K562 (cell line): ENCODE measurements at regions not wholly inside any gene's neighbourhood (a gene's known extent, or its start where the extent isn't known, plus 50 kb on each side); places are given as distances from the start of the nearest gene placed in this dataset.

Experiments
- ATAC-seq: fragments of 200-7000 bp; cut with Tn5 transposase; 3 replicates; pipeline ENCODE4 v1.9.1; 2020; ENCODE audit warnings: moderate library complexity
- BruUV-seq: library from RNA; stranded (reverse); fragments of 400-500 nt; replicated peaks from 2 replicates; lab custom pipeline; 2021; lab: Mats Ljungman, UMichigan
- CTCF ChIA-PET: fragments of 300-600 bp; formaldehyde crosslinking; extraction: SDS; loops from one replicate; lab custom pipeline; 2021; ENCODE audit warnings: low intra/inter-chr PET ratio; lab: Yijun Ruan, JAX
- POLR2A ChIA-PET: fragments of 300-600, 350-650 bp; sonication (Branson Sonifier 250); formaldehyde crosslinking; extraction: SDS; loops from one replicate; lab custom pipeline; 2021; ENCODE audit warnings: antibody characterized with exemption, inconsistent platforms; lab: Yijun Ruan, JAX
- DNase-seq, 4 experiments: peaks; one replicate each; pipeline versions ENCODE4 v3.0.0 to v3.0.0-alpha.2; 2011 to 2018; ENCODE audit warnings: low spot score in 3 of 4, mixed read lengths in 3 of 4; ENCODE audit errors: extremely low read depth in 1 of 4
- FAIRE-seq: peaks from 2 replicates; lab custom pipeline; 2011; peaks lifted over from hg19 to GRCh38; lab: Jason Lieb, UNC
- H2AFZ ChIP-seq: 2 replicates; pipeline ENCODE4 v1.6.0; 2011; ENCODE audit warnings: low read depth, low read length, control low read depth, inconsistent platforms
- H3K27ac ChIP-seq: fragments of 200-600 bp; 3 replicates; pipeline ENCODE4 v1.8.0; 2011; ENCODE audit warnings: low read depth, mild to moderate bottlenecking, control low read depth, inconsistent platforms, low read length, moderate library complexity, mixed read lengths; ENCODE audit errors: extremely low read depth
- H3K27me3 ChIP-seq, 2 experiments: fragments of 300-600 bp in 1 of 2; 2 replicates in 1 of 2; 3 replicates in 1 of 2; pipeline versions ENCODE4 v1.6.0 to v1.8.0; 2011; ENCODE audit warnings: inconsistent platforms in 2 of 2, low read length in 2 of 2, mild to moderate bottlenecking in 1 of 2, mixed read lengths in 1 of 2, moderate library complexity in 1 of 2; ENCODE audit not compliant: control insufficient read depth in 2 of 2, insufficient read depth in 2 of 2
- H3K36me3 ChIP-seq: fragments of 300-600 bp; 3 replicates; pipeline ENCODE4 v1.8.0; 2011; ENCODE audit warnings: mild to moderate bottlenecking, low read length, inconsistent platforms; ENCODE audit not compliant: control insufficient read depth, insufficient read depth
- H3K4me1 ChIP-seq, 2 experiments: fragments of 200-600 bp in 1 of 2; replicated peaks in 1 of 2; 2 replicates in 1 of 2; 3 replicates in 1 of 2; pipeline versions ENCODE4 v1.5.1 to v1.8.0; 2011; ENCODE audit warnings: inconsistent platforms in 2 of 2, low read length in 2 of 2, mild to moderate bottlenecking in 1 of 2, mixed read lengths in 1 of 2, moderate library complexity in 1 of 2; ENCODE audit not compliant: control insufficient read depth in 2 of 2, insufficient read depth in 2 of 2
- H3K4me2 ChIP-seq: 2 replicates; pipeline ENCODE4 v1.6.1; 2011; ENCODE audit warnings: low read length, control low read depth, inconsistent platforms, mixed read lengths; ENCODE audit not compliant: insufficient read depth
- H3K4me3 ChIP-seq: fragments of 200-600 bp; sonication (generic), shearing (Covaris generic); 2 replicates; pipeline ENCODE4 v1.5.1; 2016; ENCODE audit warnings: control low read depth, inconsistent platforms
- H3K79me2 ChIP-seq: fragments of 200-600 bp; 3 replicates; pipeline ENCODE4 v1.8.0; 2011; ENCODE audit warnings: low read length, inconsistent platforms; ENCODE audit not compliant: control insufficient read depth, insufficient read depth
- H3K9ac ChIP-seq, 2 experiments: 2 replicates each; pipeline versions ENCODE4 v1.6.0 to v1.6.1; 2011; ENCODE audit warnings: low read depth in 2 of 2, low read length in 2 of 2, control low read depth in 1 of 2, inconsistent platforms in 1 of 2, mild to moderate bottlenecking in 1 of 2, mixed read lengths in 1 of 2; ENCODE audit not compliant: insufficient read depth in 1 of 2
- H3K9me1 ChIP-seq: one replicate; pipeline ENCODE4 v1.6.0; 2011; ENCODE audit warnings: inconsistent platforms, mild to moderate bottlenecking, low read length, moderate library complexity; ENCODE audit not compliant: control insufficient read depth, insufficient read depth
- H3K9me3 ChIP-seq: replicated peaks from 2 replicates; pipeline ENCODE4 v1.5.1; 2011; ENCODE audit warnings: low read depth, low read length, inconsistent platforms; ENCODE audit not compliant: control insufficient read depth, insufficient read depth
- H4K20me1 ChIP-seq: replicated peaks from 2 replicates; pipeline ENCODE4 v1.6.1; 2011; ENCODE audit warnings: low read length, inconsistent platforms, mixed read lengths; ENCODE audit not compliant: control insufficient read depth, insufficient read depth
- WGBS: fragments of 100-300 bp; shearing (Covaris generic); methylation state at CpG from one replicate; pipeline ENCODE4 v1.1.6; 2016; ENCODE audit warnings: low coverage, mixed read lengths; ENCODE audit not compliant: insufficient coverage; ENCODE audit errors: missing lambda C conversion rate; 5-methylcytosine and 5-hydroxymethylcytosine counted together
- in situ Hi-C: fragments of 300-500 bp; cut with MboI; formaldehyde crosslinking; loops from 4 replicates; pipeline ENCODE4 v1.15.0; 2018; ENCODE audit warnings: inconsistent platforms, mixed read lengths
- intact Hi-C: fragments of 100-400 bp; cut with micrococcal nuclease; formaldehyde crosslinking; loops from 2 replicates; pipeline ENCODE4 v1.14.2; 2022
- TF ChIP-seq, protein P1 (sequence below): fragments of 250-450 bp; sonication (Bioruptor Pico); IDR thresholded peaks from 2 replicates; pipeline ENCODE4 v1.4.0; 2020; ENCODE audit warnings: mild to moderate bottlenecking, moderate library complexity

GRCh38 chr11:79678780-79679452 lies 238.1 kb upstream of the TENM4 start:
- ChIA-PET CTCF (no interaction called here), POLR2A (interaction anchor here (0.7 kb wide), 1 partner anchor 354 kb away, joined by 3 read pairs; no protein-coding TSS in a partner anchor)
- in situ Hi-C loops = no loop called here
- Histone ChIP-seq H3K9ac (no peak overlapping the region), H2AFZ (no peak overlapping the region), H3K4me3 (no peak overlapping the region), H4K20me1 (no peaks in the 10 kb centered on the region), H3K4me2 (no peak overlapping the region)
- no TSS peak for BruUV-seq
- TF ChIP-seq, protein P1, sequence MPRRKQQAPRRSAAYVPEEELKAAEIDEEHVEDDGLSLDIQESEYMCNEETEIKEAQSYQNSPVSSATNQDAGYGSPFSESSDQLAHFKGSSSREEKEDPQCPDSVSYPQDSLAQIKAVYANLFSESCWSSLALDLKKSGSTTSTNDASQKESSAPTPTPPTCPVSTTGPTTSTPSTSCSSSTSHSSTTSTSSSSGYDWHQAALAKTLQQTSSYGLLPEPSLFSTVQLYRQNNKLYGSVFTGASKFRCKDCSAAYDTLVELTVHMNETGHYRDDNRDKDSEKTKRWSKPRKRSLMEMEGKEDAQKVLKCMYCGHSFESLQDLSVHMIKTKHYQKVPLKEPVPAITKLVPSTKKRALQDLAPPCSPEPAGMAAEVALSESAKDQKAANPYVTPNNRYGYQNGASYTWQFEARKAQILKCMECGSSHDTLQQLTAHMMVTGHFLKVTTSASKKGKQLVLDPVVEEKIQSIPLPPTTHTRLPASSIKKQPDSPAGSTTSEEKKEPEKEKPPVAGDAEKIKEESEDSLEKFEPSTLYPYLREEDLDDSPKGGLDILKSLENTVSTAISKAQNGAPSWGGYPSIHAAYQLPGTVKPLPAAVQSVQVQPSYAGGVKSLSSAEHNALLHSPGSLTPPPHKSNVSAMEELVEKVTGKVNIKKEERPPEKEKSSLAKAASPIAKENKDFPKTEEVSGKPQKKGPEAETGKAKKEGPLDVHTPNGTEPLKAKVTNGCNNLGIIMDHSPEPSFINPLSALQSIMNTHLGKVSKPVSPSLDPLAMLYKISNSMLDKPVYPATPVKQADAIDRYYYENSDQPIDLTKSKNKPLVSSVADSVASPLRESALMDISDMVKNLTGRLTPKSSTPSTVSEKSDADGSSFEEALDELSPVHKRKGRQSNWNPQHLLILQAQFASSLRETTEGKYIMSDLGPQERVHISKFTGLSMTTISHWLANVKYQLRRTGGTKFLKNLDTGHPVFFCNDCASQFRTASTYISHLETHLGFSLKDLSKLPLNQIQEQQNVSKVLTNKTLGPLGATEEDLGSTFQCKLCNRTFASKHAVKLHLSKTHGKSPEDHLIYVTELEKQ = no peak
- TF ChIP-seq, all 486 proteins: peak for 0
- Histone ChIP-seq H3K9me1 (no peaks in the 10 kb centered on the region), H3K9me3 (no peaks in the 10 kb centered on the region), H3K79me2 (no peaks in the 10 kb centered on the region), H3K27me3 (no peaks in the 10 kb centered on the region), H3K27ac (no peak overlapping the region), H3K4me1 (no peaks in the 10 kb centered on the region), H3K36me3 (no peaks in the 10 kb centered on the region)
- intact Hi-C loops = no loop called here
- DNase-seq = no peak
- no peak for FAIRE-seq
- no peak for ATAC-seq
- WGBS = 0% methylated on average over 5 of the region's 5 CpGs
